ENCODE measurements at regions not wholly inside any gene's neighbourhood (a gene's known extent, or its start where the extent isn't known, plus 50 kb on each side); places are given as distances from the start of the nearest gene placed in this dataset.
A peak's percentile ranks its signal among the peaks of the same experiment; 100 is the strongest.

- DNase-seq (ENCODE audit: low read depth), result no peak
Observed at GRCh38 chr6:22349051-22349450, 52.2 kb upstream of the PRL start.

GRCh38 chr6:22349528-22349927 lies 52.7 kb upstream of the PRL start:
- TF ChIP-seq CTCF (conservative IDR thresholded peaks at IDR 0.05; ENCODE audit: low read depth, low read length), result no peak
- H3K4me3 ChIP-seq (ENCODE audit: low read depth, low read length), result no peak overlapping the region
- DNase-seq (ENCODE audit: low read depth), result no peak

More at GRCh38 chr6:22349051-22349450, 52.2 kb upstream of the PRL start:
- H3K4me3 ChIP-seq (ENCODE audit: low read depth, low read length), result no peak overlapping the region
- TF ChIP-seq CTCF (conservative IDR thresholded peaks at IDR 0.05; ENCODE audit: low read depth, low read length), result no peak

GRCh38 chr6:22350109-22350508 lies 53.3 kb upstream of the PRL start:
- TF ChIP-seq CTCF (conservative IDR thresholded peaks at IDR 0.05; ENCODE audit: low read depth, low read length), result no peak
- H3K4me3 ChIP-seq (ENCODE audit: low read depth, low read length), result no peak overlapping the region
- peak; percentile 52 for DNase-seq (ENCODE audit: low read depth)

- TF ChIP-seq CTCF (conservative IDR thresholded peaks at IDR 0.05; ENCODE audit: low read depth, low read length), result no peak
- H3K4me3 ChIP-seq (ENCODE audit: low read depth, low read length), result no peak overlapping the region
- no peak for DNase-seq (ENCODE audit: low read depth)
Observed at GRCh38 chr6:22353101-22353500, 56.3 kb upstream of the PRL start.

- no peak overlapping the region for H3K4me3 ChIP-seq (ENCODE audit: low read depth, low read length)
- TF ChIP-seq CTCF (conservative IDR thresholded peaks at IDR 0.05; ENCODE audit: low read depth, low read length), result no peak
- DNase-seq (ENCODE audit: low read depth), result no peak
Observed at GRCh38 chr6:22356362-22356940, 59.6 kb upstream of the PRL start.

- H3K4me3 ChIP-seq (ENCODE audit: low read depth, low read length), result no peak overlapping the region
- no peak for DNase-seq (ENCODE audit: low read depth)
- TF ChIP-seq CTCF (conservative IDR thresholded peaks at IDR 0.05; ENCODE audit: low read depth, low read length), result no peak
Observed at GRCh38 chr6:22357724-22358189, 60.9 kb upstream of the PRL start.

GRCh38 chr6:22361576-22361975 lies 64.7 kb upstream of the PRL start:
- DNase-seq (ENCODE audit: low read depth), result no peak
- no peak for TF ChIP-seq CTCF (conservative IDR thresholded peaks at IDR 0.05; ENCODE audit: low read depth, low read length)
- no peak overlapping the region for H3K4me3 ChIP-seq (ENCODE audit: low read depth, low read length)
